Mucosa of stomach (tissue), 1 donor: ENCODE measurements at regions not wholly inside any gene's neighbourhood (a gene's known extent, or its start where the extent isn't known, plus 50 kb on each side); places are given as distances from the start of the nearest gene placed in this dataset.
"Not testable (repeated sequence)": the region's sequence is repeated elsewhere in the genome, so short reads cannot be mapped to it uniquely, and the experiment has no call there.

Experiments
- H3K27me3 ChIP-seq: one replicate; pipeline ENCODE4 v1.7.0; 2013; ENCODE audit warnings: mild to moderate bottlenecking, low read length; ENCODE audit not compliant: control insufficient read depth, insufficient read depth
- H3K36me3 ChIP-seq: one replicate; pipeline ENCODE4 v1.7.0; 2013; ENCODE audit warnings: low read length; ENCODE audit not compliant: control insufficient read depth, insufficient read depth
- H3K4me1 ChIP-seq: one replicate; pipeline ENCODE4 v1.7.0; 2013; ENCODE audit warnings: mild to moderate bottlenecking, low read length; ENCODE audit not compliant: control insufficient read depth, insufficient read depth
- H3K4me3 ChIP-seq: one replicate; pipeline ENCODE4 v1.7.0; 2013; ENCODE audit warnings: low read length
- H3K9ac ChIP-seq: one replicate; pipeline ENCODE4 v1.7.0; 2013; ENCODE audit warnings: mild to moderate bottlenecking, low read length, moderate library complexity
- H3K9me3 ChIP-seq: one replicate; pipeline ENCODE4 v1.7.0; 2013; ENCODE audit warnings: mild to moderate bottlenecking, low read length, moderate library complexity; ENCODE audit not compliant: control insufficient read depth
- donor health status: Pancreatic carcinoma.

DNA sequence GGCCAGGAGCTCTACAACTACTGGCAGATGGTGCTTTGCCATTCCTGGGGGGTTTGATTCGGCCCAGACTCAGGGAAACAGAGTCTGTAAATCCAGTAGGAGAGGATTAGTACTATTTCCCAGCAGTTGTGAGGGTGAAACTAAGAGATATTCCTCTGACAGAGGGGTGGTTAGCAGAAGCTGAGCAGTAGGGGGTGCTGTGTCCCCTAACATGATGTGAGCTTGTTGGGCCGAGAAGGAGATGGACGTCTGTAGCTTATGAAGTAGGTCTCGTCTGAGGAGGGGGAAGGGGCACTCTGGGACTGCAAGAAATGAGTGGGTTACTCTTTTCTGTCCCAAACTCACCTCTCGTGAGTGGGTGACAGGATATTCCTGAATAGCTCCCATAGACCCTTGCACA is 179.2 kb upstream of the MBL2 start:
- Histone ChIP-seq H3K9ac (no peak overlapping the region), H3K4me3 (no peak overlapping the region), H3K27me3 (no peaks in the 10 kb centered on the region), H3K4me1 (peaks cover 7% of the 10 kb centered on the region), H3K9me3 (no peaks in the 10 kb centered on the region), H3K36me3 (no peaks in the 10 kb centered on the region)

DNA sequence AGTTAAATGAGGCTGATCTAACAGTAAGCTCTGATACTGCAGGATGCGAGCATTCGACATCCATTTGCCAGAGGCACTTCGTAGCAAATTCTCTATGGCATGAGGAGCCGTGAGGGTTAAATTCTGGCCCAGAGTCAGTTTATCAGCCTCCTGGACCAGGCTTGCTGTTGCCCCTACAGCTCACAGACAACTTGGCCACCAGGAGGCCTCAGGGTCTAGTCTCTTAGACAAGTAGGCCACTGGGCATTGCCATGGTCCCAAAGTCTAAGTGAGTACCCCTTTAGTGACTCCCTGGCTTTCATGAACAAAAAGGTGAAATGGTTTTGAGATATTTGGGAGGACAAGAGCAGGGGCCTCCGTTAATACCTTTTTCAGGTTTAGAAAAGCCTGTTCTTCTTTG is 178.0 kb upstream of the MBL2 start:
- Histone ChIP-seq H3K36me3 (no peaks in the 10 kb centered on the region), H3K4me3 (no peak overlapping the region), H3K27me3 (no peaks in the 10 kb centered on the region), H3K9ac (no peak overlapping the region), H3K4me1 (peaks cover 7% of the 10 kb centered on the region), H3K9me3 (no peaks in the 10 kb centered on the region)

DNA sequence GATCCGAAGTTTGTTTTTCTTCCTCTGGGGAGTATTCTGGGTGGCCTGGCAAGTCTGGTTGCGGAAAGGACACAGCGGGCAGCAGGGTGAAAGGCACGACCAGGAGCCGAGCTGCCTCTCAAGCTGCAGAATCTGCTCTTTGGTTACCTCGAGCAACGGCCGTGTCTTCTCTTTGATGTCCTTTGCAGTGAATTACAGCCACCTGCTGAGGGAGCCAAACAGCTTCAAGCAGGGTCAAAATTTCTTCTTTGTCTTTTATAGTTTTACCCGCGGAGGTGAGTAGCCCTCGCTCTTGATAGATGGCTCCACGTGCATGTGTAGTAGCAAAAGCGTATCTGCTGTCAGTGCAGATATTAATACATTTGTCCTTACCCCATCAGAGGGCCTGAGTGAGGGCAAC is 177.3 kb upstream of the MBL2 start:
- Histone ChIP-seq H3K36me3 (no peaks in the 10 kb centered on the region), H3K4me3 (no peak overlapping the region), H3K27me3 (no peaks in the 10 kb centered on the region), H3K4me1 (peaks cover 12% of the 10 kb centered on the region), H3K9ac (no peak overlapping the region), H3K9me3 (no peaks in the 10 kb centered on the region)

DNA sequence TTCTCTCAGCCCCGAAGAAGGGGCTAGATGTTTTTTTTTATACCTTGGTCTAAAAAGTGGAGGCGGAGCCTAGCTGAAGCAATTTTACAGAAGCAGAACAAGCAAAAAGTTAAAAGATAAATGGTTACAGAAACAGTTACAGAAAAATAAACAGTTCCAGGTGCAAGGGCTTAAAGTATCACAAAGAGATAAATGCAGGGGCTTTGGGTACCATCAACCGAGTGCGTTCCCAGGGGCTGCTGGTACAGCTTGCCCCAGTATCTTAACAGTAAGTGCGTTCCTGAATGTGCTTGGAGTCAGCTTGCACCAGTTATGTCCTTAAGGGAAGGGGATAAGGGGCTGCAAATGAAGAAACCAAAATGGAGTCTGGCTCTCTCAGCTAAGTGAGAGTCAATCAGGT is 173.9 kb upstream of the MBL2 start:
- H3K36me3 ChIP-seq = no peaks in the 10 kb centered on the region
- peaks cover 9% of the 10 kb centered on the region for H3K4me1 ChIP-seq
- no peak overlapping the region for H3K9ac ChIP-seq
- H3K27me3 ChIP-seq = no peaks in the 10 kb centered on the region
- no peak overlapping the region for H3K4me3 ChIP-seq
- no peaks in the 10 kb centered on the region for H3K9me3 ChIP-seq

DNA sequence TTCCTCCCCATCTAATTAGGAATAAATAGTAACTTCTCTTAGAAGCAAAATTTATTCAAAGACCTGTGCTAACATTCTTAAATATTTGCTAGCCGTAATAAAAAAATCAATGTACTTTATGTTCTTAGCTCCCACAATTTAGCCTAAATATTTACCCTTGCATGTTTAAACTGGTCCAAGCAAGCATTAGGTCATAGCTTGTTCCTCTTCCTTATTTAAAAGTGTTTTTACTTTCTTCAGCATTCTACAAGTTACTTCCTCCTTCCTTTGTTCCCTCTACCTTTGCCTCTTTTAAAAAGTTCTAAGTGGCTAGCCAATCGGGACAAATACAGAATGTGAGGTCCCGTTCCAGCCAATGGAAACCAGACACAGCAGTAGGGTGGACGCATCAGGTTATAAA is 172.9 kb upstream of the MBL2 start:
- not testable (repeated sequence) for H3K9me3 ChIP-seq, H3K9ac ChIP-seq, H3K36me3 ChIP-seq, H3K4me1 ChIP-seq, H3K27me3 ChIP-seq, H3K4me3 ChIP-seq

DNA sequence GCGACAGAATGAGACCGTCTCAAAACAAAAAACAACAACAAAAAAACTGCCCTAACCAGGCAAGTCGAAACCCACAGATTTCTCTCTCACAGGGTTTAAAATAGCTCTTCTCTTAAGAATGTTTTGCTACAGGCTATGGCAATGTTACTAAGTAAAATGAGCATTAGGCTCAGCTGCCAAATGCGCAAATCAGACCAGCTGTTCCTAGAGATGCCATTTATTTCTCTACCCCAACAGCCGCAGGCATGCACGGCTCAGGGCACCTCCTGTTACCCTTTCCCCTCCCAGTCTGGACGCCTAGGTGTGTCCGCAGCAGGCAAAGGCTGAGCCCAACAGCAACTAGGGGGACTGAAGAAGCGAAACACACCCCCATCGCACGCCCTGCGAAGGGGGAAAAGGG is 168.3 kb upstream of the MBL2 start:
- no peak overlapping the region for H3K4me3 ChIP-seq
- H3K36me3 ChIP-seq = no peaks in the 10 kb centered on the region
- H3K4me1 ChIP-seq = peaks cover 9% of the 10 kb centered on the region
- no peaks in the 10 kb centered on the region for H3K9me3 ChIP-seq
- no peak overlapping the region for H3K9ac ChIP-seq
- no peaks in the 10 kb centered on the region for H3K27me3 ChIP-seq

DNA sequence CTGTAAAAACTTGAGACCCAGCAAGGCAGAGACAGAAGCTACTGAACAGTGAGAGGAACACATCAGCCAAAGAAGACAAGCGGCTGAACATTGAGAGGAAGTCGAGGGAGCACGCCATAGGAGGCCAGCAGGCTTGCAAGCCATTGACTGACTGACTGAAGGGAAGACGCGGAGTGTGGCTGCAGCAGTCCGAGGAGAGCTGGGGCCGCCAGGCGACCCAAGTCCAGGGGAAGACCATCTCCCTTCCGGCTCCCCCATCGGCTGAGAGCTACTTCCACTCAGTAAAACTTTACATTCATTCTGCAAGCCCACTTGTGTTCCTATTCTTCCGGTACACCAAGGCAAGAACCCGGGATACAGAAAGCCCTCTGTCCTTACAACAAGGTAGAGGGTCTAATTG is 167.3 kb upstream of the MBL2 start:
- Histone ChIP-seq H3K36me3 (no peaks in the 10 kb centered on the region), H3K9ac (no peak overlapping the region)

DNA sequence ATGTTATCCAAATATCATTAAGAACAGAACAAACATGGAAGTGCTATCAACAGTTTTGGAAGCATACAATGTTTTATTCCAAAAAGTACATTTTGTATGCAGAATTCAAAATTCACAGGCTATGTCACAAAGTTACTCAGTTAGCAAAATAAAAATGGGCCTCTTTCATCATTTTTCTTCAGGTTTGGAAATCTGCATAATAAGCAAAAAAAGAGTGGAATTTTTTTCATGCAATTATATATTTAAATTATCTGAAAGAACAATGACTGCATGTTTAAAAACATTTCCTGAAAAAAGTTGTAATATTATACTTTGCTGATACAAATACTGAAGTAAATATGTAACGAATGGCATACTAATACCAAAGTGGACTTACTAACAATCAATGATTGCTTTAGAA is 161.2 kb upstream of the MBL2 start:
- H3K27me3 ChIP-seq = no peaks in the 10 kb centered on the region
- no peaks in the 10 kb centered on the region for H3K9me3 ChIP-seq
- no peaks in the 10 kb centered on the region for H3K36me3 ChIP-seq
- no peak overlapping the region for H3K9ac ChIP-seq
- H3K4me3 ChIP-seq = no peak overlapping the region
- no peaks in the 10 kb centered on the region for H3K4me1 ChIP-seq

More for the DNA sequence above, 167.3 kb upstream of the MBL2 start:
- peaks cover 4% of the 10 kb centered on the region for H3K4me1 ChIP-seq
- no peaks in the 10 kb centered on the region for H3K9me3 ChIP-seq
- H3K27me3 ChIP-seq = no peaks in the 10 kb centered on the region
- H3K4me3 ChIP-seq = no peak overlapping the region

DNA sequence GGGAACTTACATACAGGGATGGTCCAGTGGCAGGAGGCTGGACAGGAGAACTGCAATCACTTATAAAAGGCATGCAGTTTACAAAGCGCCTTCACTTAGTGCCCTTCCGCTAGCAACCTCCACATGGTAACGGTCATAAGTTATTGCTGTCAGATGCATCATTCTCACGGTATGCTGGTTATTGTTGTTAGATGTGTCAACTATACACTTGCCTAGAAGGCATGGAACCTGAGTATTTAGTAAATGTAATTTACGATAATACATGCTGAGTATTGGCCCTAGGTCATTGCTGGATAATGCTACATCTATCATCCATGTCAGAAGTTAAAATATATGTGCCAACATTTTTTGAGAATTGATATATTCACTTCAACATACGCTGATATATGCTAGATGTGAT is 155.1 kb upstream of the MBL2 start:
- Histone ChIP-seq H3K36me3 (no peaks in the 10 kb centered on the region), H3K9me3 (no peaks in the 10 kb centered on the region), H3K4me1 (no peaks in the 10 kb centered on the region), H3K27me3 (no peaks in the 10 kb centered on the region), H3K4me3 (no peak overlapping the region), H3K9ac (no peak overlapping the region)

DNA sequence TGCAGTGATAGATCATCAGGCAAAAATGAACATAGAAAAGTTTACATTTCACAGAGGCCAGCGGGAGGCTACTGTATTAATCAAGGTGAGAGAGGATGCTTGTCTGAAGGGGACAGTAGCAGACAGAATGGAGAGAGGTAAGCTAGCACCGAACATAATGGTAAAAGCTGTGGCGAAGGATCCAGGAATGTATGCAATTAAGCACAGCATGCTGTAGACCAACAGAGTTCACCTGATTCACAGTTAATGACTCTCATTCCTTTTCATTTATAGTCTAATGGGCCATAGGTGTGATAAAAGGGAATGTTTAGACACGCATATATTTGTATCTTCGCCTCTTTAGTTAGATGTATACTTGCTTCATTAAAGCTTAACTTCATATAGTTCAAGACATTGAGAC is 150.9 kb upstream of the MBL2 start:
- no peaks in the 10 kb centered on the region for H3K27me3 ChIP-seq
- no peak overlapping the region for H3K4me3 ChIP-seq
- no peaks in the 10 kb centered on the region for H3K36me3 ChIP-seq
- H3K4me1 ChIP-seq = no peaks in the 10 kb centered on the region
- H3K9me3 ChIP-seq = no peaks in the 10 kb centered on the region
- H3K9ac ChIP-seq = no peak overlapping the region

DNA sequence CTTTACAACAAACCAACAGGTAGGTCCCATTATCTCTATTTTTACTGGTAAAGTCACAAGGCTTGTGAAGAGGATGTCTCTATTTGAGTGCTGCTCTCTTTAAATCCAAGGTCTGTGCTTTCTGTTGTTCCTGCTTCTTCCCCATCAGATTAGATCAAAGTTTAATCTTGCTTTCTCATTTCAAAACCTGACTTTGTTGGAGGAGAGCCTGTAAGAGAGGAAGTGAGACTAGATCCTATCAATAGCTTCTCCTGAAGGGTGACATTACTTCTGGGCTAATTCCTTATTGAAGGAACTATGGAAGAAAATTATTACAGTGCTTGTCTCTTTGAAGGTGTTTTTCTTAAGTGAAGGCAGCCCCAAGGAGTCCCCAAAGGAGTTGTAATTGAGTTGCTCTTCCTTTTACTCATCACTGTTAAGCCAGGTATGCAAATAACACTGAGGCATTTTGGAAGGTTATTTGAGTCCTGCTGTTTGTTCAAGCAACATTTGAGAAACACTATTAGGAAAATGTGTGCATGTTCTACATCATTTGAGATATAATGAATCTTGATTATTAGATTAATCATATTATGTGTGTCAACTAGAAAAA is 146.2 kb upstream of the MBL2 start:
- Histone ChIP-seq H3K9ac (no peak overlapping the region), H3K27me3 (no peaks in the 10 kb centered on the region), H3K9me3 (no peaks in the 10 kb centered on the region), H3K4me1 (no peaks in the 10 kb centered on the region), H3K36me3 (no peaks in the 10 kb centered on the region), H3K4me3 (no peak overlapping the region)

DNA sequence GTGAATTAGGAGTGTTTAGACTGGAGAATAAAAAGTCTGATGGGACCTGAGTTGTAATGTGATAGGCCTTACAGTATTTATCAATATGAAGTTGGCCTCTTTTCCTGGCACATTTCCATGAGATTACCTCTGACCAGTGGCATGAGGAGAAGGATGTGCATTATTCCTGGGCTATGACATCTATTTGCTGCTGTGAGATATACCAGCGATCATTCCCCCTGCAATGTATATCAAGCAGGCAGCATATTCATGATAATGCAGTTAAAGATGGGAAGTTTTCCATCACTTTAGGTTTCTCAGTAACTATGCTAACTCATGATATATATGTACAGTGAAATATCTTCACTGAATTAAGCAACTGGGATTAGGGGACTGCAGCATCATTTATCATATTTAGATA is 142.8 kb upstream of the MBL2 start:
- no peak overlapping the region for H3K9ac ChIP-seq
- no peak overlapping the region for H3K4me3 ChIP-seq
- H3K36me3 ChIP-seq = no peaks in the 10 kb centered on the region
- H3K27me3 ChIP-seq = no peaks in the 10 kb centered on the region
- H3K4me1 ChIP-seq = no peaks in the 10 kb centered on the region
- H3K9me3 ChIP-seq = no peaks in the 10 kb centered on the region

DNA sequence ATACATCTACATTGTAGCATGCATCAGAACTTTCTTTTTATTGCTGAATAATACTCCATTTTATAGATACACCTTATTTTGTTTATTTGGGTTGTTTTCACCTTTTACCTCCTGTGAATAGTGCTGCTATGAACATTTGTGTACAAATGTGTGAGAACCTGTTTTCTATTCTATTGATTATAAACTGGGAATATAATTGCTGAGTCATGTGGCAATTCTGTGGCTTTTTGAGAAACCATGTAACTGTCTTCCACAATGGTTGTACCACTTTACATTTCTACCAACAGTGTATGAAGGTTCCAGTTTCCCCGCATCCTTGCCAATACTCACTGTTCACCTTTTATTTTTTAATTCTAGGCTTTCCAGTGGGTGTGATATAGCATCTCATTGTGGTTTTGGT is 138.6 kb upstream of the MBL2 start:
- Histone ChIP-seq H3K9ac (no peak overlapping the region), H3K9me3 (no peaks in the 10 kb centered on the region), H3K27me3 (no peaks in the 10 kb centered on the region), H3K4me1 (no peaks in the 10 kb centered on the region), H3K4me3 (no peak overlapping the region), H3K36me3 (no peaks in the 10 kb centered on the region)
